ENCODE measurements at regions not wholly inside any gene's neighbourhood (a gene's known extent, or its start where the extent isn't known, plus 50 kb on each side); places are given as distances from the start of the nearest gene placed in this dataset.

DNA sequence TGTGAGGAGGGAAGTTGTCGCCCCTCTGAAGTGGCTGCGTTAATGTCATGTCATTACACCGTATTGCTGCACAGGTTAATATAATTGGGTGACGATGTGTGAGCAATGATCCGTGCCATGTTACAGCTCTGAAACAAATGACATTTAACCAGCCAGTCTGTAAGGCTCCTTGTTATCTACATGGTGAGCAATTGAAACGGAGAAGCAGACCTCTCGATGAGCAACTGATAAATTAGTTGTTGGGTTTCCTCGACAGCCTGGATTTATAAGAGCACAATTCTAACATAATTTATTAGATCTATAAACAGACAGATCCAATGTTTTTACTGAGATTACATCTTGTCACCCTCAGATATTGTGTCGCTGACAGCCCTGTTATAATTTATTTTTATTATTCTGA lies 49.9 kb upstream of the MAFB start:
- FAIRE-seq (no peak), DNase-seq (ENCODE audit: extremely low spot score, insufficient read length, low read depth) (no peak)

DNA sequence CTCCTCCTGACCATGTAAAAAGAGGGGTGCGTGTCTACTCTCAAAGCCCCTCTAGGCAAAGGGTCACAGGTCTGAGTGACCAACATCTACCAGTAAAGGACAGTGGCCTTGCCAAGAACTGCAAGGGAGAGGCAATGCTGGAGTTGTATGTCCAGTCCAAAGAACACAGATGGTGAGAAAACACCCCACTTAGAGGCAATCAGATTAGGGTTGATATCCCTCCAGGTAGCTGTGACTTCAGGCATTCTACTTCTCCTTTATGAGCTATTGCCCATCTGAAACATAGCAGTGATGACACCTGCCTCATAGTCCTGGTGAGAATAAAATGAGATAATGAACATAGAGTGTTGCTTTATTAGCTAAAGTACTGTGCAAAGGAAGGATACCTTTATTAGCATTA lies 50.8 kb upstream of the MAFB start:
- DNase-seq (ENCODE audit: extremely low spot score, insufficient read length, low read depth) (no peak), FAIRE-seq (no peak)

DNA sequence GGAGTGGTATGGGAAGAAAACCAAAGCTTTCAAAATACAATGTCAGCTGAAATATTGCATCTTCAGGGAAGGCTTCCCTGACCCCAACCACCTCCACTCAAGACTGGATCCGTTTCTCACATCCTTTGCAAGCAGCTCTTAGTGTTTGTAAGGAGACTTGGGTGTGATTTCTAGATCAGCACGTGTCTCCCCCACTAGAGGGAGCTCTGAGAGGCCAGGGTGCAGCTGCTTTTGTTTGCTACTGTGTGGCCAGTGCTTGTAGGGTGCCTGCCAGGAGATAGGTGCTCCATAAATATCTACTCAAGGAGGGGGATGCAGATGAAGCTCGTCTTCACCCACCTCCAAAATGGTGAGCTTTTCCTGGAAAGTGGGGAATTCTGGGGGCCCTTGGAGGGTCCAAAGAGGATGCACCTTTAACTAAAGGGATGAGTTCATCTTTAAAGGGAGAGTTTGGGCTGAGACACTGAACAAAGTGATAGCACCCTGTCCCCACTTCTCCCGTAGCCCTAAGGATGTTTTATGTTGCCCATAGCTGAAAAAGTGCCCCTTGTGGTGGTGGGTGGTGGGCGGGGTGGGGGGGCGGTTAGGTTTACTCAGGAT lies 52.6 kb upstream of the MAFB start:
- DNase-seq (ENCODE audit: extremely low spot score, insufficient read length, low read depth) (peak; percentile 14), FAIRE-seq (peak; percentile 71)

DNA sequence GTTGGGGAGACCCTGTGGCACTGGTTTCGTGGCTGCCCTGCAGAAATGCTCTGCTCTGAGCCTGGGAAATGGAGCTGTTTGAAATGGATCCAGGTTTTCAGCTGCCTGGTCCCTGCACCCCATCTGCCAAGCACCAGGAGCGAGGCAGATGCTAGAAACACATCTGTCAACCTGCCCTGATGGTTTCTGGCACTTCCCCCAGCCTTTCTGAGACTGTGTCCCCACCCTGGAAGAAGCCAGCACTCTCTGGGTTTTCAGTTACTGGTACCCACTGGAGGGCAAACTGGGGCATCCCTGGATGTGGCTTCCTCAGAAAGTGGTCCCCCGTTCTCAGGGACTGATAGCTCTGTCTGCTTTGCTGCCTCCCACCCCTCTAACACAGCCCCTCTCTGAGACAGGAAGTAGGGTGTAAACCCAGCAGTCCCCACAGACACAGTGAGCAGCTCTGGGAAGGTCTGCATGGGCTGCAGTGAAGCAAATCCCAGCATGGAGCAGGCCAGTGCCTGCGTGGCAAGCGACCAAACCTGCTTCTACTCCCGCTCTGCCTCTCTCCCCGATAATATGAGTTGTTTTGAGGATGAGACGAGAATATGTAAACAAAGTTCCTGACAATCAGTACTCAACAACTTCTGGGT lies 54.2 kb upstream of the MAFB start:
- no peak for FAIRE-seq

DNA sequence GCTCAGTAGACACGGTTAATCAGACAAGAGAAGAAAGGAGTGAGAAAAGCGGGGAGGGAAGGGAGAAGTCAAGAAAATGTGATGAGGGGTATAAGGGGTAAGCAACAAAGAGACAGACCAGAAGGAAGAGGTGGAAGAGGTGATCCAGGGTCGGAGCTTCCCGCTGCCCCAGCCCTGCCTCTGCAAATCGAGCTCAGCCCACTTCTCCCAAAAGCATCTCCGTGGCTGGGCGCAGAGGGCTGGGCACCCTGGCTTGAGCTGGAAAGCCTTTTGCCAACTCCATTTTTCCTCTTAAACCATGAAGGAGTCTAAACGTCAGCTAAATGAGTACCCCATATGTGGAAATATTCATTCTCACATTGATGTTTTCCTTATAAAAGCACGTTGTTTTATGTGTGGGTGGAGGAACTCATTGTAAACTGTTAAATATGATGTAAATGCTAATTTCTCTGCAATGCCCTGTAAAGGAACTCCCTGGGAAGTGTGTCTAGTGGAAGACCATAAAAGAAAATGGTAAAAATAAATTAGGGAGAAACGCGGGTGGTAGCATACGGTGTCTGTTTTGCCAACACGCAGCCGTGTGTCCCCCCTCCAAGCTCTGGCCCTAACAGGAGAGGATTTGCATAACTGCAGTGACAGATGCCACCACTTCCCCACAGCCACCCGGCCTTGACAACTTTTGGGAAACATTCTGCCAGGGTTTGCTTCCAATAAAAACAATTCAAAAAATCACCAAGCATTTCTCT lies 55.2 kb upstream of the MAFB start:
- no peak for FAIRE-seq
- no peak for DNase-seq (ENCODE audit: extremely low spot score, insufficient read length, low read depth)

More for the DNA sequence above, 54.2 kb upstream of the MAFB start:
- no peak for DNase-seq (ENCODE audit: extremely low spot score, insufficient read length, low read depth)

DNA sequence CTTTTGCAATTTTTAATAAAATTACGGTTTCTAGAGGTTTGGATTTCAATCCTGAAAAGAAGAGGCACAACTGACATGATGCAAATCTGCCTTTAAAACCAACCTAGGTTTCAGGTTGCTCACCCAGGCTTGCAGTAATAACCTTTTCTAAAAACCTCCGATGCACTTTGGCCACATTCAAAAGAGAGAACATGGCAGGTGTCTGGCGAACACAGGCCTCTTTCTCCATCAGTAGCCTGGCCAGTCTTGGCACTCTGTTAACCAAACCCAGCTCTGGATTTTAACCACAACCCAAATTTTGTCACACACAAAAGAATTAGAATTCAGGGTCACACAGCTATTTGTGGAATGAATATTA lies 55.8 kb upstream of the MAFB start:
- DNase-seq (ENCODE audit: extremely low spot score, insufficient read length, low read depth) (no peak), FAIRE-seq (no peak)

DNA sequence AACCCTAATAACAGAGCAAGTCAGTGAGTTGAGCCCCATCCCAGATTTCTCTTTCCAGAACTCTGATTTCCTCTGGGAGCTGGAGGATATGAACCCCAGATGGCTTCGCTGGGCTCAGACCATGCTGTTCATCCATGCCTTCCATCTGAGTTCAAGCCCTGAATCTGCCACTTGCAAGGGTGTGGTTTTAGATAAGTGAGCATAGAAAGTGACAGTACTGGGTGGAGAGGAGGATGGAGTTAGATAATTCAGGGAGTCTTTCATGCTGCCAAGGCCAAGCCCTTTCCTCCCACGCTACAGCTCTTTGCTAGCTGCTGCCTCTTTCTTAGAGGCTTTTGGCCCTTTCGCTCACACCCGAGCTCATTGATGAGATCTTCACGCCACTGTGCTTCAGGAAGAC lies 57.2 kb upstream of the MAFB start:
- DNase-seq (ENCODE audit: extremely low spot score, insufficient read length, low read depth) (no peak), FAIRE-seq (no peak)

DNA sequence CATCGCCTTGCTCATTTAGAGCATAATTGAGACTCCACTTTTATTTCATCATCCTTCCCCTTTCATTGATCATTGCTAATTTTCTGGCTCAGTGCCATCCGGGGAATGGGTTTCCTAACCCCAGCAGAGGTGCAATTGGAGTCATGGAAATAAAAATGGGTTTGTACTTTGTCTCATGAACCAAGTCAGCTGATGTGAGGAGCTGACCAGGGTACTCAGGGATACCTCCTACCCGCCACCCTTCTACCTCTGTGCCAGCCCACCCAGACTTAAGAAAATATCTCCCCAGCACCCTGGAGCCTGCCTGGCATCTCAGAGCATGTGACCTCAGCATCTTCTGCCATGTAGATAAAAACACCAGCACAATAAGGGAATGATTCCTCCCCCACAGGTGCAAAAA lies 59.1 kb upstream of the MAFB start:
- FAIRE-seq: no peak
- no peak for DNase-seq (ENCODE audit: extremely low spot score, insufficient read length, low read depth)

DNA sequence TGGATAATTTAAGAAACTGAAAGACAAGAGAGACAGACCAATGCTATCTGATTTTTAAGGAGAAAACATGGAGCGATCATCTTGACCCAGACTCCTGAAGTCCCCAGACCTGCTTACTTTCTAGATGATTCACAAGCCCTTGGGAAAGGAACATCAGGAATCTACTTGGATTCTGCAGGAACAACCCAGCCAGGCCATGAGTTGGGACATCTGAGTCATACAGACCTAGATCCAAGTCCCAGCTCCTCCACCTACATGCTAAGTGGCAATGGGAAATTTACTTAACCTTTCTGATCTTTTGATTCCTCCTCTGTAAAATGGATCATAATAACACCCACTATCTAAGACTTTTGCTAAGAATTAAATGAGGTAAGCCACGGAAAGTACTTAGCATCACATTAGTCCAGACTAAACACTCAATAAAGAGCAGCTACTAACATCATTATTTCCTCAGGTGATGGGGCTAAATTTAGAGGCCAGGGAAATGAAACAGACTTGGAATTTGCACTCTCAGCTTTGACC lies 61.0 kb upstream of the MAFB start:
- no peak for DNase-seq (ENCODE audit: extremely low spot score, insufficient read length, low read depth)
- no peak for FAIRE-seq

DNA sequence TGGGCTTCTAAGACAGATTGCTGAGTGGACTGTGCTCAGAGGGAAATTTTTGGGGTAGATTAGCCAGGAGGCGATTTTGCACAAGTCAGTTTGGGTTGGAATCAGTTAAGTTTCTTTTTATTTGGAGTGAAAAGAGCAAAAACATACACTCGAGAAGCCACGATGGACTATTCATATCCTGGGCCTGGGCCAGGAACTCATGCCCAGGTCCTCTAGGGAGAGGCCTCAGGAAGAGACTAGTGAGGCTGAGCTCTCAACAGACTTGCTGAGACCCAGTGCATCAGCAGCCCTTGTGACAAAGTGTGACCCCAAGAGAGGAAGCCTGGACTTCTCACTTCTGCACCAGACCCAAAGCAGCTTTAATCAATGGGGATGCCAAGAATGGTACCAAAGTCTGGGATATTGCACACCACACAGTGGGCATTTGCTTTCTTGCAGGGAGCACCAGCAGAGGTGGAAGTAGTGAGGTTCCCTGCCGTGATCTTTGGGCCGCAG lies 61.6 kb upstream of the MAFB start:
- FAIRE-seq: no peak
- DNase-seq (ENCODE audit: extremely low spot score, insufficient read length, low read depth): no peak

DNA sequence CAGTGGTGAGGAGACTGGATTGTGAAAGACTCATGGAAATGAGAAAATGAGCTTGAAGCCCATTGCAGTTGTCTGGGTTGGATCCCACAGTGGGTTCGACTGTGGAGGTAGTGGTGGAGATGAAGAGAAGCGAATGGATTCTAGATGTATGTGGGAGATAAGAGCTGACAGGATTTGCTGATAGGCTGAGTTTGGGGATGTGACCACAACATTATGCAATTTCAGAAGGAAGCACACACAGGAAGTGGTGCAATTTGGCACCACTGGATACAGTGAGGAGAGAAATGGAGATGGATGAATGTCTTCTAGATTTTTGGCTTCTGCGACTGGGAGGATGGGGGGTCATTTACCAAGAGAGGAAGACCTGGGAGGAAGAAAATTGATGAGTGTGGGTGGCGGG lies 64.4 kb upstream of the MAFB start:
- DNase-seq (ENCODE audit: extremely low spot score, insufficient read length, low read depth) (no peak), FAIRE-seq (no peak)

DNA sequence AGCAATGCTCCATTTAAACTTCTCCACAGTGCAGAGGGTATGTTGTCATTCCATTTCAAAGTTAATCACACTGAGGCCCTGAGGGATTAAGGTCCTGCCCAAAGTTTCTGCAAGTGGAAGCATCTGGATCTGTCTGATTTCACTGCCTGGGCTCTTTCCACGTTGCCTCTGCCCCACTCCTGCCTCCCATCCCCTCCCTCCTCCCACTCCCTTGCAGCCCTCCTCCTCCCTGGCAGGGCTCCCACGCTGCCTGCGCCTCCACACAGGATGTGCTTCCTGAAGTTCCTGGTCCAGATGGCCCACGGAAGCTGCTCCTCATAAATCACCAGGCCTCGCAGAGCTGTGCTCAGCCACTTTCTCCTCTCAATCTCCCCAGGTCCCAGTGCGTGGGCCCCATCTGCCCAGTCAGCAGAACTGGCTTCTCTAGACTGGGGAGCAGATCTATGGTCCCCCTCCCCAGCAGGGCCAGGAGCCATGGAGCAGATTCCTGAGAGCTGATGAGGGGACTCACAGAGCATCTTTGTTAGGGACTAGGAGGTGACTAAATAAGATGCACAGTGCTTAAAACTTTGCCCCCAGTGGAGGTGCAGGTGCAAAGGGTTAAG lies 65.4 kb upstream of the MAFB start:
- DNase-seq (ENCODE audit: extremely low spot score, insufficient read length, low read depth) (no peak), FAIRE-seq (no peak)

DNA sequence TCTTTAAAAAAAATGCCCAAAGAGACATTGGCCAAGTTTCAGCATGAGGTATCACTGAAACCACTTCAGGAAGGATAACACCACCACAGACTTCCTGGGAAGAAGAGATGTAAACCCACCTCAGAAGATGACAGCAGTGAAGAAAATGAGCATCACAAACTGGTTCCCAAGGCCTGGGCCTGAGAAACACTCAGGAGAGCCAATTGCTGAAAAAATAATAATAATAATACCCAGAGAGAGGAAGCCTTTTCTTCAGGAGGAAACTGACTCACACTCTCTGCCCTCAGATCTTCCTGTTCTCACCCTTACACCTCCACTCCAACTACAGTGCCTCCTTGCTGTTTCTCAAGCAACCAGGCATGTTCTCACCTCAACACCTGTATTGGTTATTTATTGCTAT lies 68.1 kb upstream of the MAFB start:
- DNase-seq (ENCODE audit: extremely low spot score, insufficient read length, low read depth): no peak
- FAIRE-seq: no peak

DNA sequence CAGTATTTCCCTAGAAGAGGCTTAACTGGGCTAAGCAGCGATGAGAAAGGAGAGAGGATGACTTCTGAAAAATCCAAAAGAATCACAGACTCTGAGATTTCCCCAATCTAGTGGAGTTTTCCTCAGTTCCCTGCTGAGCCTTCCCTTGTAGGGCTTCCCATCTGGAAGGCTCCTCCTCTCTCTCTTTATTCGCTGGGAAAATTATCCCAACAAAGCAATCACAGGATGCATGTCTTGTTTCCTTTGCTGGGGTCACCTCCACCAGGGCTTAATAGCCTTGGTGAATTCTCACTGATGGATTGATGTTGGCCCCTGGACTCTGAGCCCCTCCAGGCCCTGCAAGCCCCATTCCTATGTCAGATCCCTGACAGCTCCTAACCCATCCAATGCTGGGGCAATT lies 69.8 kb upstream of the MAFB start:
- FAIRE-seq (no peak), DNase-seq (ENCODE audit: extremely low spot score, insufficient read length, low read depth) (no peak)

DNA sequence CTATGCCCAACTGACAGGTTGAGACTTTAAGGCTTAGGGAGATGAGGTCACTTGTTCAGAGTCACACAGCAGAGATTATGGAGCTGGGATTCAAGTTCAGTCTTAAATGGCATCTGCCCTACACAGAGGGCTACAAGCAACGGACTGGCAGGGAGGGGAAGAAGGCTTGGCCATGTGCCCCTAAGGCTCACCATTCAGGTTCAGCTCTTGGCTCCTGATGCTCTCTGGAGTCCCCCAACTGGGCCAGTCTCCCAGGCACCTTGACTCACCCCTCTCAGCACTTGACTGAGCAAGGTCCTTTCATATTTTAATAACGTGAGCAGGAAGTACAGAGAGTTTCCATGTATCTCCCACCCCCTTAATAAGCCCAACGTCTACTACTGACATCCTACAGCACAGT lies 71.4 kb upstream of the MAFB start:
- FAIRE-seq (no peak), DNase-seq (ENCODE audit: extremely low spot score, insufficient read length, low read depth) (no peak)

DNA sequence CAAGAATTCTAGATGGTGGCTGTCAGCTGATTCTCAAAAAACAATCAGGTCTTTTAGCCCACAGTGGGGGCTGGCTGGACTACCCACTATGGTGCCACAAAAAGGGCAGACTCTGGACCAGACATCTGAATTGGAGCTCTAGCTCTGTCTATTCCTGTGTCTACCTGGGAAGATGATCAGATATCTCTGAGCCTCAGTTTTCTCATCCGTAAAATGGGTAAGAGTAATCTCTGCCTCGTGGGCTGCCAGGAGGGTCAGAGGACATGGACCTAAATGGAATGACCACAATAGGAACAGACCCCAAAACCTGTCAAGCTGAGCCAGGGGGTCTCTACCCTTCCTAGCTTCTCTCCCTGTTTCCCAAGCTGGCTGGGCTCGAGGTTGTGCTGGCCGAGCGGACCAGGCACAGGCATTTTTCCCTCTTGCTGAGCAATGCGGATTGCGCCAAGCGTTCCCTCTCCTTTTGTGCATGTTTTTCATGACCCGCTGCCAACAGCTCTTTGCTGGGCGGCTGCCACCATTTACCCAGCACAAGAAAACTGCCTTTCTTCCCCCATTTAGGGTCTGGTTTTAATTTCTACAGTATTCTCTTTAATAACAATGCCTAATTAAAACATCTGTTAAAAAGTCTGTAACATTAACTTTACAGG lies 74.7 kb upstream of the MAFB start:
- FAIRE-seq: no peak
- no peak for DNase-seq (ENCODE audit: extremely low spot score, insufficient read length, low read depth)

DNA sequence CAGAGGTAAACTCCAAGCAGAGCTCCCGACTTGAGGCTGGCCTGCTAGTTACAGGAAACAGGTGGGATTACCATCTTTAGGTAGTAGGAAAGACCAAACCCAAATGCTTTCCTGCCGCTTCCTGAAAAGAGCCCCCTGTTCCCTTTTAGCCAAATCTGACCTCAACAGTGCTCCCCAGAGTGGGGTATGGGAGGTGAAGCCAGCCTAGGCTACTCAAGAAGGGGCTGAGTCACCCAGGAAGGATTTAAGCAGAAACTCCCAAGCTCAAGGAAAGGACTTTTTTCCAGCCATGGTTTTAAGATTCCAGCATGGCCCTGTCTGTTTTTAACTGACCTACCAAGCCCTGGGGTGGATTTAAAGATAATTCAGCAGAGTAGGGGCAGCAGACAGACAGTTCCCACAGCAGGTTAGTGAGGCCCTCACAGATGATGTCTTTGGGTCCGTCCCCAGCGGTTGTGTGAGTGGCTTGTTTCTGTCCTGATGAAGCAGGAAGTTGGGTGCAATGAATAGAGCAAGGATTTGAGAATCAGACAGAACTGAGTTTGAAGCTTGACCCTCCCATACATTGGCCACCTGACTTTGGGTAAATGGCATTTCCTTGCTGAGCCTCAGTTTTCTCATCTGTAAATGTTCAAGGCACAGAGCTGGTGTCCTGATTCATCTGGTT lies 76.9 kb upstream of the MAFB start:
- DNase-seq (ENCODE audit: extremely low spot score, insufficient read length, low read depth): no peak
- FAIRE-seq: no peak

DNA sequence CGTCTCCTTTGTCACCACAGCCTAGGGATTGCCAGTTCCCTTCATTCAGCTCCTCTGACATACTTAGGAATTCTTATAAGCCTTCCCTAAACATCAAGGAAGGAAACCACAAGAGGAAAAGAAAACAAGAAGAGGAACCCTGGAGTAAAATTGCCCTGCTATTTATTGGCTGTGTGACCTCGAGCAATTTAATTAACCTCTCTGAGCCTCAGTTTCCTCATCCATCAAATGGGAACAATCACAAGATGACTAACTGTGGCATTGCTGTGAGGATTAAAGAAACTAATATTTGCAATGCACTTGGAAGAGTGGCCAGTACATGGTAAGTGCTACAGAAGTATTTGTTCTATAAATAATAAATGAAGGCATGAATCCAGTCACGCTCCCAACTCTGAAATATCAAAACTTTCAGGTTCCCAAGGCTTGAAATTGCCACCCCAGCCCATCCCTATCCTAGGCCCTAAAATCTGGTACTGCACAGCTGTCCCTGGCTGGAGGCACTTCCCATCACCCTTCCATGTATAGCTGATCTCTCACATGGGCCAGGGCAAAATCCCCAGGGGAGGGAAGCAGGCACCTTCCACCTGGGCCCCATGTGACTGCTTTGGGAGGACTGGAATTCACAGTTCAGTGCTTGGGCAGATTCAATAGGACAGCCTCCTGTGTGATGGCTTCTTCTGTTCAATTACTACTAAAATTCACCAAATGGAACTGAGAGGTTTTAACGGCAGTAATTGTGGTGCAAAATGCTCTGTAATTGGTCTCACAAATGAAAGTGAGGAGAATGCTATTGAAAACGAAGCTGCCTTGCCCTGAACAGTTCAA lies 78.0 kb upstream of the MAFB start:
- DNase-seq (ENCODE audit: extremely low spot score, insufficient read length, low read depth) (no peak), FAIRE-seq (no peak)

DNA sequence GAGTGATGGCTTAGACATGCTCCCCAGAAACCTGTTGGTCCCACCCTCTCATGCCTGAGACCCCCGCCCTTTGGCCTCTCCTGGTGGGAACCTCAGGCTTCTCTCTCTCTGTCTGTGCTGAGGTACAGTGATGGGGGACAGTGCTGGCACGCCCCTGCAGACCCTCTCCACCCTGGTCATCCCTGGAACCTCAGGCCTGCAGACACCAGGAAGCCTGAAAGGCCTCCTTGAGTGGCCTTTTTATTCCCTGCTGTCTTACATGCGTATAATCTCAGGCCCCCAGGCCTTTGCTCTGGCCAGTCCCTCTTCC lies 78.5 kb upstream of the MAFB start:
- FAIRE-seq: no peak

More for the DNA sequence above, 78.5 kb upstream of the MAFB start:
- no peak for DNase-seq (ENCODE audit: extremely low spot score, insufficient read length, low read depth)

All from GM18507 (cell line).